ENCODE measurements at regions not wholly inside any gene's neighbourhood (a gene's known extent, or its start where the extent isn't known, plus 50 kb on each side); places are given as distances from the start of the nearest gene placed in this dataset.

DNA sequence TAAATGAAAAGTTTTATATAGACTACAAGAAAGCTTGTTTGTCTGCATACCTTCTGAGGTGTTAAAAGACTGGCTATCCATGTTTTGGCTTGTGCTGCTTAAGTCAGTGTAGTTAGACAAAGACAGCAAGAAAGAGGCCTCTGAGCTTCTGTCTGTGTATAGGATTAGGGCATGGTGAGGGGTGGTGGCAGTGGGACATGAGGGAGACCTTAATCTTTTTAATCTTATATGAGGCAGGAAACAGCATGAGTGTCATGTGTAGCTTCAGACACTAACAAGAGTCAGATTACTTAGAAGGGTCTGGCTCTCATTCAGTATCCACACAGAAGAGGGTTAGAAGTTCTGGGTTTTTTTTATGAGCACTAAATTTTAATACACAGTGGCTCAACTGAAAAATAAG, 213.3 kb downstream of the GABRG1 start:
- TF ChIP-seq, protein P1, sequence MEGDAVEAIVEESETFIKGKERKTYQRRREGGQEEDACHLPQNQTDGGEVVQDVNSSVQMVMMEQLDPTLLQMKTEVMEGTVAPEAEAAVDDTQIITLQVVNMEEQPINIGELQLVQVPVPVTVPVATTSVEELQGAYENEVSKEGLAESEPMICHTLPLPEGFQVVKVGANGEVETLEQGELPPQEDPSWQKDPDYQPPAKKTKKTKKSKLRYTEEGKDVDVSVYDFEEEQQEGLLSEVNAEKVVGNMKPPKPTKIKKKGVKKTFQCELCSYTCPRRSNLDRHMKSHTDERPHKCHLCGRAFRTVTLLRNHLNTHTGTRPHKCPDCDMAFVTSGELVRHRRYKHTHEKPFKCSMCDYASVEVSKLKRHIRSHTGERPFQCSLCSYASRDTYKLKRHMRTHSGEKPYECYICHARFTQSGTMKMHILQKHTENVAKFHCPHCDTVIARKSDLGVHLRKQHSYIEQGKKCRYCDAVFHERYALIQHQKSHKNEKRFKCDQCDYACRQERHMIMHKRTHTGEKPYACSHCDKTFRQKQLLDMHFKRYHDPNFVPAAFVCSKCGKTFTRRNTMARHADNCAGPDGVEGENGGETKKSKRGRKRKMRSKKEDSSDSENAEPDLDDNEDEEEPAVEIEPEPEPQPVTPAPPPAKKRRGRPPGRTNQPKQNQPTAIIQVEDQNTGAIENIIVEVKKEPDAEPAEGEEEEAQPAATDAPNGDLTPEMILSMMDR (IDR thresholded peaks at IDR 0.05; ENCODE audit: insufficient read depth, low read depth, low read length): no peak
- no peak for TF ChIP-seq EZH2 (IDR thresholded peaks at IDR 0.05; ENCODE audit: insufficient read depth, low read length)

Data from astrocyte (in vitro differentiated cells and primary cell).